Endothelial cell of umbilical vein (primary cell): ENCODE measurements at regions not wholly inside any gene's neighbourhood (a gene's known extent, or its start where the extent isn't known, plus 50 kb on each side); places are given as distances from the start of the nearest gene placed in this dataset.

Experiments
- BruUV-seq: library from RNA; stranded (reverse); fragments of 400-500 nt; replicated peaks from 2 replicates; lab custom pipeline; 2021; lab: Mats Ljungman, UMichigan
- CTCF ChIA-PET: fragments of 300-600, 350-600 bp; sonication (Branson Sonifier 250); formaldehyde crosslinking; loops from one replicate; lab custom pipeline; 2021; ENCODE audit warnings: antibody characterized with exemption, inconsistent platforms; lab: Charles Lee
- POLR2A ChIA-PET: fragments of 300-600, 350-600 bp; sonication (Branson Sonifier 250); formaldehyde crosslinking; loops from one replicate; lab custom pipeline; 2021; ENCODE audit warnings: antibody characterized with exemption, inconsistent platforms; lab: Charles Lee
- DNase-seq: peaks from one replicate; pipeline ENCODE4 v3.0.0-alpha.2; 2011; ENCODE audit warnings: low read depth, low spot score
- FAIRE-seq: peaks from 2 replicates; lab custom pipeline; 2011; peaks lifted over from hg19 to GRCh38; lab: Jason Lieb, UNC
- H2AFZ ChIP-seq: 2 replicates; pipeline ENCODE4 v1.6.0; 2012; ENCODE audit warnings: low read depth, low read length, control low read depth, inconsistent platforms
- H3K27ac ChIP-seq: 2 replicates; pipeline ENCODE4 v1.5.1; 2011; ENCODE audit warnings: low read depth, mild to moderate bottlenecking, control low read depth, low read length, moderate library complexity; ENCODE audit not compliant: insufficient read depth
- H3K27me3 ChIP-seq, 2 experiments: 2 replicates each; pipeline versions ENCODE4 v1.6.0 to v1.6.1; 2011; ENCODE audit warnings: low read length in 2 of 2, mixed read lengths in 1 of 2; ENCODE audit not compliant: control insufficient read depth in 2 of 2, insufficient read depth in 2 of 2
- H3K36me3 ChIP-seq, 2 experiments: 2 replicates in 1 of 2; 3 replicates in 1 of 2; pipeline ENCODE4 v1.5.1; 2011; ENCODE audit warnings: low read length in 2 of 2, mild to moderate bottlenecking in 1 of 2, moderate library complexity in 1 of 2; ENCODE audit not compliant: control insufficient read depth in 2 of 2, insufficient read depth in 2 of 2; ENCODE audit errors: extremely low read depth in 1 of 2
- H3K4me1 ChIP-seq: 3 replicates; pipeline ENCODE4 v1.5.1; 2011; ENCODE audit warnings: mild to moderate bottlenecking, low read length; ENCODE audit not compliant: control insufficient read depth, insufficient read depth; ENCODE audit errors: extremely low read depth
- H3K4me2 ChIP-seq: 2 replicates; pipeline ENCODE4 v1.6.1; 2011; ENCODE audit warnings: low read length, control low read depth, mixed read lengths; ENCODE audit not compliant: insufficient read depth
- H3K4me3 ChIP-seq, 3 experiments: fragments of 200-600 bp in 1 of 3; sonication (generic), shearing (Covaris generic) in 1 of 3; replicated peaks in 1 of 3; 2 replicates each; pipeline ENCODE4 v1.5.1; 2011 to 2016; ENCODE audit warnings: control low read depth in 3 of 3, low read length in 3 of 3, mild to moderate bottlenecking in 2 of 3, inconsistent platforms in 1 of 3, low read depth in 1 of 3, moderate library complexity in 1 of 3; ENCODE audit not compliant: insufficient read depth in 1 of 3
- H3K79me2 ChIP-seq: 2 replicates; pipeline ENCODE4 v1.6.0; 2012; ENCODE audit warnings: low read length, inconsistent platforms; ENCODE audit not compliant: control insufficient read depth, insufficient read depth
- H3K9ac ChIP-seq: replicated peaks from 2 replicates; pipeline ENCODE3; 2011; ENCODE audit warnings: low read length, control low read depth; ENCODE audit not compliant: insufficient read depth; ENCODE audit errors: extremely low read depth
- H3K9me1 ChIP-seq: replicated peaks from 3 replicates; pipeline ENCODE4 v1.6.0; 2011; ENCODE audit warnings: mild to moderate bottlenecking, low read length; ENCODE audit not compliant: control insufficient read depth, insufficient read depth; ENCODE audit errors: extremely low read depth
- H3K9me3 ChIP-seq: replicated peaks from 2 replicates; pipeline ENCODE4 v1.5.1; 2012; ENCODE audit warnings: low read length, inconsistent platforms; ENCODE audit not compliant: control insufficient read depth, insufficient read depth
- H4K20me1 ChIP-seq: replicated peaks from 2 replicates; pipeline ENCODE3; 2011; ENCODE audit warnings: mild to moderate bottlenecking, low read length; ENCODE audit not compliant: control insufficient read depth, insufficient read depth; ENCODE audit errors: extremely low read depth
- EZH2 ChIP-seq: IDR thresholded peaks from 2 replicates; pipeline ENCODE4 v1.6.1; 2012; ENCODE audit warnings: borderline replicate concordance, low read depth, mild to moderate bottlenecking, moderate library complexity, low read length, inconsistent platforms; ENCODE audit not compliant: severe bottlenecking
- FOS ChIP-seq: IDR thresholded peaks from 2 replicates; pipeline ENCODE4 v1.6.1; 2011; ENCODE audit warnings: mild to moderate bottlenecking, low read length, moderate library complexity, borderline replicate concordance; ENCODE audit not compliant: insufficient read depth
- GATA2 ChIP-seq: IDR thresholded peaks from 2 replicates; pipeline ENCODE4 v1.7.0; 2011; ENCODE audit warnings: low read depth, mild to moderate bottlenecking, moderate library complexity, mixed read lengths, low read length; ENCODE audit not compliant: insufficient read length, insufficient read depth
- JUN ChIP-seq: IDR thresholded peaks from 2 replicates; pipeline ENCODE4 v1.6.1; 2011; ENCODE audit warnings: borderline replicate concordance, low read depth; ENCODE audit not compliant: insufficient read length, insufficient read depth
- MYC ChIP-seq: IDR thresholded peaks from one replicate; pipeline ENCODE4 v1.6.1; 2011; ENCODE audit warnings: mild to moderate bottlenecking, low read depth, low read length
- POLR2A ChIP-seq: IDR thresholded peaks from 2 replicates; pipeline ENCODE4 v1.6.1; 2012; ENCODE audit warnings: low read depth, mild to moderate bottlenecking, control low read depth, low read length
- POLR2AphosphoS5 ChIP-seq: IDR thresholded peaks from 2 replicates; pipeline ENCODE4 v1.6.1; 2012; ENCODE audit warnings: low read depth, mild to moderate bottlenecking, control low read depth, low read length, moderate library complexity; ENCODE audit not compliant: insufficient read depth
- dilution Hi-C: fragments of 300-500 bp; cut with MboI; formaldehyde crosslinking; loops from one replicate; pipeline ENCODE4 v1.15.0; 2019; ENCODE audit warnings: low sequenced_read_pairs; ENCODE audit not compliant: extremely low pct_ligation_motif_present
- intact Hi-C: fragments of 100-400 bp; cut with micrococcal nuclease; formaldehyde crosslinking; loops from one replicate; pipeline ENCODE4 v1.10.0; 2022
- TF ChIP-seq, protein P1 (sequence below): IDR thresholded peaks from 2 replicates; pipeline ENCODE4 v1.6.1; 2011; ENCODE audit not compliant: insufficient read depth, insufficient read length
- TF ChIP-seq, protein P2 (sequence below), 2 donors: IDR thresholded peaks; 1 replicate in 1 of 2; 2 replicates in 1 of 2; pipeline ENCODE4 v1.5.1; 2011; ENCODE audit warnings: low read length in 2 of 2, mild to moderate bottlenecking in 2 of 2, moderate library complexity in 2 of 2, control low read depth in 1 of 2, inconsistent platforms in 1 of 2, low read depth in 1 of 2; ENCODE audit not compliant: insufficient read depth in 1 of 2; ENCODE audit errors: extremely low read depth in 1 of 2

DNA sequence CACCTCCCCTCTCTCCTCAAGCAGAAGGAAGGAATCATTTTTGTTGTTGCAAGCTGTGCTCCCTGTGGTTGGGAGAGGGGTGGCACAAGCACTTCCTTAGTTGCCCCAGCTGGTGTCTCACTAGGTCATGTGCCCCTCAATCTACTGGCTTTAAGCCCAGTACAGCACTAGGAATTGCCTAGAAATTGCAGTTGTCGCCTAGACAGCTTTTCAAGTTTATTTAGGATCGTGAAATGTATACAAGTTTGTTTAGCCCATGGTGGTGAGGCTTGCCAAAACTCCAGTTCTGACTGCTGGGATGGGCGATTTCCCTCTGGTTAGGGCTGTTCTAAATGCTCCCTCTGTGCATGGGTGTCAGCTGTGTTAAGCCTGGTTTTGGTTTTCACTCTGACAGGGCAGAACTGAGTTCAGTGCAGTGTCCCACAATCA is 126.8 kb upstream of the ZNF644 start:
- CTCF ChIA-PET: interaction anchor here (2.9 kb wide), 1 partner anchor 17 kb away, joined by 11 read pairs; no protein-coding TSS in a partner anchor

More for the DNA sequence above, 126.8 kb upstream of the ZNF644 start:
- DNase-seq (no peak), FAIRE-seq (no peak)
- H3K9me3 ChIP-seq: no peaks in the 10 kb centered on the region
- intact Hi-C loops: no loop called here
- H3K9me1 ChIP-seq: no peaks in the 10 kb centered on the region
- H3K36me3 ChIP-seq: no peaks in the 10 kb centered on the region
- POLR2A ChIA-PET: no interaction called here
- H3K4me2 ChIP-seq: no peak overlapping the region
- H3K27ac ChIP-seq: no peak overlapping the region
- H3K4me1 ChIP-seq: no peaks in the 10 kb centered on the region
- no peak overlapping the region for H3K4me3 ChIP-seq
- no peaks in the 10 kb centered on the region for H3K79me2 ChIP-seq
- TF ChIP-seq, protein P1, sequence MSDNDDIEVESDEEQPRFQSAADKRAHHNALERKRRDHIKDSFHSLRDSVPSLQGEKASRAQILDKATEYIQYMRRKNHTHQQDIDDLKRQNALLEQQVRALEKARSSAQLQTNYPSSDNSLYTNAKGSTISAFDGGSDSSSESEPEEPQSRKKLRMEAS: no peak
- TF ChIP-seq POLR2AphosphoS5 (no peak), MYC (no peak), FOS (no peak), JUN (no peak), GATA2 (no peak), EZH2 (no peak), POLR2A (no peak)
- TF ChIP-seq, protein P2, sequence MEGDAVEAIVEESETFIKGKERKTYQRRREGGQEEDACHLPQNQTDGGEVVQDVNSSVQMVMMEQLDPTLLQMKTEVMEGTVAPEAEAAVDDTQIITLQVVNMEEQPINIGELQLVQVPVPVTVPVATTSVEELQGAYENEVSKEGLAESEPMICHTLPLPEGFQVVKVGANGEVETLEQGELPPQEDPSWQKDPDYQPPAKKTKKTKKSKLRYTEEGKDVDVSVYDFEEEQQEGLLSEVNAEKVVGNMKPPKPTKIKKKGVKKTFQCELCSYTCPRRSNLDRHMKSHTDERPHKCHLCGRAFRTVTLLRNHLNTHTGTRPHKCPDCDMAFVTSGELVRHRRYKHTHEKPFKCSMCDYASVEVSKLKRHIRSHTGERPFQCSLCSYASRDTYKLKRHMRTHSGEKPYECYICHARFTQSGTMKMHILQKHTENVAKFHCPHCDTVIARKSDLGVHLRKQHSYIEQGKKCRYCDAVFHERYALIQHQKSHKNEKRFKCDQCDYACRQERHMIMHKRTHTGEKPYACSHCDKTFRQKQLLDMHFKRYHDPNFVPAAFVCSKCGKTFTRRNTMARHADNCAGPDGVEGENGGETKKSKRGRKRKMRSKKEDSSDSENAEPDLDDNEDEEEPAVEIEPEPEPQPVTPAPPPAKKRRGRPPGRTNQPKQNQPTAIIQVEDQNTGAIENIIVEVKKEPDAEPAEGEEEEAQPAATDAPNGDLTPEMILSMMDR (IDR thresholded peaks at IDR 0.05; ENCODE audit: extremely low read depth in 1 of 2, insufficient read depth in 1 of 2, low read depth in 1 of 2, low read length in 2 of 2): no peak
- H4K20me1 ChIP-seq: no peaks in the 10 kb centered on the region
- H2AFZ ChIP-seq: no peak overlapping the region
- H3K27me3 ChIP-seq: no peaks in the 10 kb centered on the region
- dilution Hi-C loops: no loop called here
- no TSS peak for BruUV-seq
- no peak overlapping the region for H3K9ac ChIP-seq
